ENCODE measurements at regions not wholly inside any gene's neighbourhood (a gene's known extent, or its start where the extent isn't known, plus 50 kb on each side); places are given as distances from the start of the nearest gene placed in this dataset.

GRCh38 chr3:40978442-40978841, 220.9 kb upstream of the CTNNB1 start:
- Histone ChIP-seq H3K4me1 (ENCODE audit: insufficient read depth) (no peaks in the 10 kb centered on the region), H3K4me2 (no peak overlapping the region), H3K9me3 (ENCODE audit: low read depth) (no peaks in the 10 kb centered on the region), H3K79me2 (no peaks in the 10 kb centered on the region), H2AFZ (no peak overlapping the region), H3K9me2 (replicated peaks; ENCODE audit: insufficient read depth) (no peaks in the 10 kb centered on the region), H3K27ac (no peak overlapping the region), H3K36me3 (replicated peaks; ENCODE audit: insufficient read depth, low read depth) (no peaks in the 10 kb centered on the region), H4K20me1 (ENCODE audit: insufficient read depth, poor library complexity, severe bottlenecking) (no peaks in the 10 kb centered on the region), H3K27me3 (no peaks in the 10 kb centered on the region), H3K4me3 (no peak overlapping the region)
- TF ChIP-seq EZH2 (IDR thresholded peaks at IDR 0.05; ENCODE audit: borderline replicate concordance) = no peak
- no peak for TF ChIP-seq CTCF (IDR thresholded peaks at IDR 0.05; ENCODE audit: poor library complexity)
- TF ChIP-seq EZH2phosphoT487 (IDR thresholded peaks at IDR 0.05; ENCODE audit: low read depth, severe bottlenecking, unreplicated experiment) = no peak
- DNase-seq (ENCODE audit: low spot score) = no peak
- WGBS (ENCODE audit: low lambda C conversion rate, missing lambda C conversion rate) = 85% methylated on average over 2 of the region's 2 CpGs

GRCh38 chr3:40979962-40980361, 219.3 kb upstream of the CTNNB1 start:
- TF ChIP-seq EZH2 (IDR thresholded peaks at IDR 0.05; ENCODE audit: borderline replicate concordance) (no peak), CTCF (IDR thresholded peaks at IDR 0.05; ENCODE audit: poor library complexity) (no peak), EZH2phosphoT487 (IDR thresholded peaks at IDR 0.05; ENCODE audit: low read depth, severe bottlenecking, unreplicated experiment) (no peak)
- 89% methylated on average over 3 of the region's 3 CpGs for WGBS (ENCODE audit: low lambda C conversion rate, missing lambda C conversion rate)

GRCh38 chr3:40980467-40980866, 218.8 kb upstream of the CTNNB1 start:
- no peaks in the 10 kb centered on the region for H3K36me3 ChIP-seq (replicated peaks; ENCODE audit: insufficient read depth, low read depth)
- no peak overlapping the region for H3K4me3 ChIP-seq
- no peaks in the 10 kb centered on the region for H3K4me1 ChIP-seq (ENCODE audit: insufficient read depth)
- H3K79me2 ChIP-seq = no peaks in the 10 kb centered on the region
- no peak overlapping the region for H2AFZ ChIP-seq
- no peaks in the 10 kb centered on the region for H3K9me2 ChIP-seq (replicated peaks; ENCODE audit: insufficient read depth)
- H3K27me3 ChIP-seq = no peaks in the 10 kb centered on the region
- no peak overlapping the region for H3K4me2 ChIP-seq
- TF ChIP-seq EZH2 (IDR thresholded peaks at IDR 0.05; ENCODE audit: borderline replicate concordance) (no peak), EZH2phosphoT487 (IDR thresholded peaks at IDR 0.05; ENCODE audit: low read depth, severe bottlenecking, unreplicated experiment) (no peak), CTCF (IDR thresholded peaks at IDR 0.05; ENCODE audit: poor library complexity) (no peak)
- no peaks in the 10 kb centered on the region for H3K9me3 ChIP-seq (ENCODE audit: low read depth)
- 95% methylated on average over 4 of the region's 4 CpGs for WGBS (ENCODE audit: low lambda C conversion rate, missing lambda C conversion rate)
- no peak overlapping the region for H3K27ac ChIP-seq
- no peak for DNase-seq (ENCODE audit: low spot score)
- H4K20me1 ChIP-seq (ENCODE audit: insufficient read depth, poor library complexity, severe bottlenecking) = no peaks in the 10 kb centered on the region

More at GRCh38 chr3:40979962-40980361, 219.3 kb upstream of the CTNNB1 start:
- Histone ChIP-seq H3K27me3 (no peaks in the 10 kb centered on the region), H3K9me2 (replicated peaks; ENCODE audit: insufficient read depth) (no peaks in the 10 kb centered on the region), H3K4me3 (no peak overlapping the region), H3K27ac (no peak overlapping the region), H3K9me3 (ENCODE audit: low read depth) (no peaks in the 10 kb centered on the region), H3K4me2 (no peak overlapping the region), H4K20me1 (ENCODE audit: insufficient read depth, poor library complexity, severe bottlenecking) (no peaks in the 10 kb centered on the region), H3K36me3 (replicated peaks; ENCODE audit: insufficient read depth, low read depth) (no peaks in the 10 kb centered on the region), H2AFZ (no peak overlapping the region), H3K79me2 (no peaks in the 10 kb centered on the region), H3K4me1 (ENCODE audit: insufficient read depth) (no peaks in the 10 kb centered on the region)
- no peak for DNase-seq (ENCODE audit: low spot score)

GRCh38 chr3:40985195-40985594, 214.1 kb upstream of the CTNNB1 start:
- Histone ChIP-seq H3K9me3 (ENCODE audit: low read depth) (no peaks in the 10 kb centered on the region), H3K27ac (no peak overlapping the region), H4K20me1 (ENCODE audit: insufficient read depth, poor library complexity, severe bottlenecking) (no peaks in the 10 kb centered on the region), H3K79me2 (no peaks in the 10 kb centered on the region), H3K4me2 (no peak overlapping the region), H3K36me3 (replicated peaks; ENCODE audit: insufficient read depth, low read depth) (no peaks in the 10 kb centered on the region), H2AFZ (no peak overlapping the region), H3K9me2 (replicated peaks; ENCODE audit: insufficient read depth) (no peaks in the 10 kb centered on the region), H3K27me3 (no peaks in the 10 kb centered on the region), H3K4me3 (no peak overlapping the region), H3K4me1 (ENCODE audit: insufficient read depth) (no peaks in the 10 kb centered on the region)
- peak; percentile 55 for DNase-seq (ENCODE audit: low spot score)
- TF ChIP-seq CTCF (IDR thresholded peaks at IDR 0.05; ENCODE audit: poor library complexity) (no peak), EZH2 (IDR thresholded peaks at IDR 0.05; ENCODE audit: borderline replicate concordance) (no peak), EZH2phosphoT487 (IDR thresholded peaks at IDR 0.05; ENCODE audit: low read depth, severe bottlenecking, unreplicated experiment) (no peak)
- 56% methylated on average over 2 of the region's 2 CpGs for WGBS (ENCODE audit: low lambda C conversion rate, missing lambda C conversion rate)

All from hepatocyte (in vitro differentiated cells).